Posterior vena cava (tissue), 2 donors: ENCODE measurements at regions not wholly inside any gene's neighbourhood (a gene's known extent, or its start where the extent isn't known, plus 50 kb on each side); places are given as distances from the start of the nearest gene placed in this dataset.
"Not testable (repeated sequence)": the region's sequence is repeated elsewhere in the genome, so short reads cannot be mapped to it uniquely, and the experiment has no call there.

Experiments used
- DNase-seq: peaks from one replicate; pipeline ENCODE4 v3.0.0-alpha.2; 2020; ENCODE audit warnings: low spot score
- intact Hi-C, 2 donors: fragments of 100-400 bp; cut with DNase I; formaldehyde crosslinking; loops; one replicate each; pipeline versions ENCODE4 v1.14.1 to v1.14.2; 2022 to 2023
- donor health status: DM: yes; HTN: yes; CAD: no.
- donor health status: DM: yes; HTN: yes; CAD: no.

GRCh38 chrX:8034058-8034457, 106.8 kb upstream of the PNPLA4 start:
- intact Hi-C loops: loop anchor here in 1 of 2 donors (1.0 kb wide), 1 partner anchor 17 kb away; no protein-coding TSS in a partner anchor
- no peak for DNase-seq

- intact Hi-C loops: no loop called here
- no peak for DNase-seq
These were observed 106.0 kb upstream of the PNPLA4 start for GRCh38 chrX:8033175-8033574.

GRCh38 chrX:8030361-8030760, 103.1 kb upstream of the PNPLA4 start:
- intact Hi-C loops: no loop called here
- no peak for DNase-seq

- DNase-seq: no peak
- intact Hi-C loops: no loop called here
These were observed 100.6 kb upstream of the PNPLA4 start for GRCh38 chrX:8027827-8028226.

GRCh38 chrX:8025705-8026104, 98.5 kb upstream of the PNPLA4 start:
- intact Hi-C loops: no loop called here
- DNase-seq: no peak

- intact Hi-C loops: no loop called here
- DNase-seq: no peak
These were observed 91.7 kb upstream of the PNPLA4 start for GRCh38 chrX:8018934-8019333.

GRCh38 chrX:8010105-8010504, 82.9 kb upstream of the PNPLA4 start:
- intact Hi-C loops: no loop called here
- no peak for DNase-seq

- DNase-seq: no peak
- intact Hi-C loops: no loop called here
These were observed 78.6 kb upstream of the PNPLA4 start for GRCh38 chrX:8005678-8006347.

- intact Hi-C loops: no loop called here
- peak; percentile 73 for DNase-seq
These were observed 76.1 kb upstream of the PNPLA4 start for GRCh38 chrX:8003147-8003883.

GRCh38 chrX:7996851-7997250, 69.6 kb upstream of the PNPLA4 start:
- intact Hi-C loops: loop anchor here (2.0 to 10.0 kb wide), 2 partner anchors 742 to 818 kb away; no protein-coding TSS in a partner anchor
- no peak for DNase-seq

GRCh38 chrX:7996414-7996813, 69.2 kb upstream of the PNPLA4 start:
- intact Hi-C loops: loop anchor here (2.0 to 10.0 kb wide), 2 partner anchors 742 to 818 kb away; no protein-coding TSS in a partner anchor
- DNase-seq: no peak

- intact Hi-C loops: loop anchor here in 1 of 2 donors (5.0 to 10.0 kb wide), 2 partner anchors 753 to 821 kb away; no protein-coding TSS in a partner anchor
- no peak for DNase-seq
These were observed 66.7 kb upstream of the PNPLA4 start for GRCh38 chrX:7993873-7994272.

GRCh38 chrX:7988013-7988759, 61.0 kb upstream of the PNPLA4 start:
- not testable (repeated sequence) for DNase-seq

GRCh38 chrX:7987160-7988012, 60.2 kb upstream of the PNPLA4 start:
- DNase-seq: no peak
- intact Hi-C loops: no loop called here

More at GRCh38 chrX:7988013-7988759, 61.0 kb upstream of the PNPLA4 start:
- intact Hi-C loops: not testable (repeated sequence)

- intact Hi-C loops, DNase-seq: not testable (repeated sequence)
These were observed 59.5 kb upstream of the PNPLA4 start for GRCh38 chrX:7986738-7987137.

- no peak for DNase-seq
- intact Hi-C loops: no loop called here
These were observed 58.4 kb upstream of the PNPLA4 start for GRCh38 chrX:7985568-7985967.

- intact Hi-C loops: no loop called here
- no peak for DNase-seq
These were observed 56.4 kb upstream of the PNPLA4 start for GRCh38 chrX:7983581-7983980.
